WTC11 (cell line): ENCODE measurements at regions not wholly inside any gene's neighbourhood (a gene's known extent, or its start where the extent isn't known, plus 50 kb on each side); places are given as distances from the start of the nearest gene placed in this dataset.

Experiments
- CREM ChIP-seq: sonication (generic); formaldehyde crosslinking; IDR thresholded peaks from 2 replicates; pipeline ENCODE4 v1.8.1; 2022; ENCODE audit warnings: mild to moderate bottlenecking, missing genetic modification reagents, moderate library complexity
- ETV6 ChIP-seq: sonication (generic); formaldehyde crosslinking; IDR thresholded peaks from 2 replicates; pipeline ENCODE4 v1.8.1; 2022; ENCODE audit warnings: mild to moderate bottlenecking, missing genetic modification reagents
- ZNF138 ChIP-seq: sonication (generic); formaldehyde crosslinking; conservative IDR thresholded peaks from 2 replicates; pipeline ENCODE4 v1.8.1; 2022; ENCODE audit warnings: mild to moderate bottlenecking, moderate library complexity, missing genetic modification reagents
- TF ChIP-seq, protein P1 (sequence below): fragments of 200-600 bp; IDR thresholded peaks from 2 replicates; pipeline ENCODE4 v1.8.0; 2022; ENCODE audit warnings: antibody characterized with exemption
- TF ChIP-seq, protein P2 (sequence below): sonication (generic); formaldehyde crosslinking; IDR thresholded peaks from 2 replicates; pipeline ENCODE4 v1.8.0; 2022; ENCODE audit warnings: mild to moderate bottlenecking, missing genetic modification reagents
- TF ChIP-seq, protein P3 (sequence below): sonication (generic); formaldehyde crosslinking; IDR thresholded peaks from 2 replicates; pipeline ENCODE4 v1.8.0; 2023; ENCODE audit warnings: mild to moderate bottlenecking, missing genetic modification reagents

- TF ChIP-seq, protein P1, sequence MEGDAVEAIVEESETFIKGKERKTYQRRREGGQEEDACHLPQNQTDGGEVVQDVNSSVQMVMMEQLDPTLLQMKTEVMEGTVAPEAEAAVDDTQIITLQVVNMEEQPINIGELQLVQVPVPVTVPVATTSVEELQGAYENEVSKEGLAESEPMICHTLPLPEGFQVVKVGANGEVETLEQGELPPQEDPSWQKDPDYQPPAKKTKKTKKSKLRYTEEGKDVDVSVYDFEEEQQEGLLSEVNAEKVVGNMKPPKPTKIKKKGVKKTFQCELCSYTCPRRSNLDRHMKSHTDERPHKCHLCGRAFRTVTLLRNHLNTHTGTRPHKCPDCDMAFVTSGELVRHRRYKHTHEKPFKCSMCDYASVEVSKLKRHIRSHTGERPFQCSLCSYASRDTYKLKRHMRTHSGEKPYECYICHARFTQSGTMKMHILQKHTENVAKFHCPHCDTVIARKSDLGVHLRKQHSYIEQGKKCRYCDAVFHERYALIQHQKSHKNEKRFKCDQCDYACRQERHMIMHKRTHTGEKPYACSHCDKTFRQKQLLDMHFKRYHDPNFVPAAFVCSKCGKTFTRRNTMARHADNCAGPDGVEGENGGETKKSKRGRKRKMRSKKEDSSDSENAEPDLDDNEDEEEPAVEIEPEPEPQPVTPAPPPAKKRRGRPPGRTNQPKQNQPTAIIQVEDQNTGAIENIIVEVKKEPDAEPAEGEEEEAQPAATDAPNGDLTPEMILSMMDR: no peak
- TF ChIP-seq ZNF138 (no peak), ETV6 (CRISPR knock-in tag) (no peak), CREM (CRISPR knock-in tag) (no peak)
- TF ChIP-seq, protein P2, sequence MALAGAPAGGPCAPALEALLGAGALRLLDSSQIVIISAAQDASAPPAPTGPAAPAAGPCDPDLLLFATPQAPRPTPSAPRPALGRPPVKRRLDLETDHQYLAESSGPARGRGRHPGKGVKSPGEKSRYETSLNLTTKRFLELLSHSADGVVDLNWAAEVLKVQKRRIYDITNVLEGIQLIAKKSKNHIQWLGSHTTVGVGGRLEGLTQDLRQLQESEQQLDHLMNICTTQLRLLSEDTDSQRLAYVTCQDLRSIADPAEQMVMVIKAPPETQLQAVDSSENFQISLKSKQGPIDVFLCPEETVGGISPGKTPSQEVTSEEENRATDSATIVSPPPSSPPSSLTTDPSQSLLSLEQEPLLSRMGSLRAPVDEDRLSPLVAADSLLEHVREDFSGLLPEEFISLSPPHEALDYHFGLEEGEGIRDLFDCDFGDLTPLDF: no peak
- TF ChIP-seq, protein P3, sequence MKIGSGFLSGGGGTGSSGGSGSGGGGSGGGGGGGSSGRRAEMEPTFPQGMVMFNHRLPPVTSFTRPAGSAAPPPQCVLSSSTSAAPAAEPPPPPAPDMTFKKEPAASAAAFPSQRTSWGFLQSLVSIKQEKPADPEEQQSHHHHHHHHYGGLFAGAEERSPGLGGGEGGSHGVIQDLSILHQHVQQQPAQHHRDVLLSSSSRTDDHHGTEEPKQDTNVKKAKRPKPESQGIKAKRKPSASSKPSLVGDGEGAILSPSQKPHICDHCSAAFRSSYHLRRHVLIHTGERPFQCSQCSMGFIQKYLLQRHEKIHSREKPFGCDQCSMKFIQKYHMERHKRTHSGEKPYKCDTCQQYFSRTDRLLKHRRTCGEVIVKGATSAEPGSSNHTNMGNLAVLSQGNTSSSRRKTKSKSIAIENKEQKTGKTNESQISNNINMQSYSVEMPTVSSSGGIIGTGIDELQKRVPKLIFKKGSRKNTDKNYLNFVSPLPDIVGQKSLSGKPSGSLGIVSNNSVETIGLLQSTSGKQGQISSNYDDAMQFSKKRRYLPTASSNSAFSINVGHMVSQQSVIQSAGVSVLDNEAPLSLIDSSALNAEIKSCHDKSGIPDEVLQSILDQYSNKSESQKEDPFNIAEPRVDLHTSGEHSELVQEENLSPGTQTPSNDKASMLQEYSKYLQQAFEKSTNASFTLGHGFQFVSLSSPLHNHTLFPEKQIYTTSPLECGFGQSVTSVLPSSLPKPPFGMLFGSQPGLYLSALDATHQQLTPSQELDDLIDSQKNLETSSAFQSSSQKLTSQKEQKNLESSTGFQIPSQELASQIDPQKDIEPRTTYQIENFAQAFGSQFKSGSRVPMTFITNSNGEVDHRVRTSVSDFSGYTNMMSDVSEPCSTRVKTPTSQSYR (CRISPR knock-in tag): no peak
Observed at GRCh38 chr6:92893741-92894140, 525.6 kb downstream of the EPHA7 start.
